Calu3 (cell line): ENCODE measurements at regions not wholly inside any gene's neighbourhood (a gene's known extent, or its start where the extent isn't known, plus 50 kb on each side); places are given as distances from the start of the nearest gene placed in this dataset.

Experiments
- BruUV-seq: library from RNA; stranded (reverse); fragments of 400-500 nt; replicated peaks from 2 replicates; lab custom pipeline; 2021; lab: Mats Ljungman, UMichigan
- CTCF ChIA-PET: fragments of 300-600 bp; sonication (Branson Sonifier 250); formaldehyde crosslinking; loops from one replicate; lab custom pipeline; 2022; ENCODE audit warnings: antibody characterized with exemption; lab: Charles Lee
- DNase-seq: peaks from one replicate; pipeline ENCODE4 v3.0.0; 2022
- H3K27ac Mint-ChIP-seq: one replicate; pipeline ENCODE4 v1.8.0; 2022; ENCODE audit warnings: mixed read lengths; ENCODE audit not compliant: unreplicated experiment
- H3K27me3 Mint-ChIP-seq: one replicate; pipeline ENCODE4 v1.8.0; 2022; ENCODE audit warnings: mixed read lengths; ENCODE audit not compliant: unreplicated experiment
- H3K36me3 Mint-ChIP-seq: one replicate; pipeline ENCODE4 v1.8.0; 2022; ENCODE audit warnings: mild to moderate bottlenecking, moderate library complexity, mixed read lengths; ENCODE audit not compliant: insufficient read depth, unreplicated experiment
- H3K4me1 Mint-ChIP-seq: one replicate; pipeline ENCODE4 v1.8.0; 2022; ENCODE audit warnings: mild to moderate bottlenecking, low read depth, mixed read lengths; ENCODE audit not compliant: unreplicated experiment
- H3K4me3 Mint-ChIP-seq: one replicate; pipeline ENCODE4 v1.8.0; 2022; ENCODE audit warnings: mild to moderate bottlenecking, low read depth, moderate library complexity, mixed read lengths; ENCODE audit not compliant: unreplicated experiment
- H3K9me3 Mint-ChIP-seq: one replicate; pipeline ENCODE4 v1.8.0; 2022; ENCODE audit warnings: low read depth, mixed read lengths; ENCODE audit not compliant: unreplicated experiment
- intact Hi-C: fragments of 100-400 bp; cut with micrococcal nuclease; formaldehyde crosslinking; loops from one replicate; pipeline ENCODE4 v1.10.0; 2022; ENCODE audit not compliant: unreplicated experiment
- TF ChIP-seq, protein P1 (sequence below): fragments of 200-600 bp; IDR thresholded peaks from one replicate; pipeline ENCODE4 v1.8.0; 2022; ENCODE audit warnings: antibody characterized with exemption; ENCODE audit not compliant: unreplicated experiment

DNA sequence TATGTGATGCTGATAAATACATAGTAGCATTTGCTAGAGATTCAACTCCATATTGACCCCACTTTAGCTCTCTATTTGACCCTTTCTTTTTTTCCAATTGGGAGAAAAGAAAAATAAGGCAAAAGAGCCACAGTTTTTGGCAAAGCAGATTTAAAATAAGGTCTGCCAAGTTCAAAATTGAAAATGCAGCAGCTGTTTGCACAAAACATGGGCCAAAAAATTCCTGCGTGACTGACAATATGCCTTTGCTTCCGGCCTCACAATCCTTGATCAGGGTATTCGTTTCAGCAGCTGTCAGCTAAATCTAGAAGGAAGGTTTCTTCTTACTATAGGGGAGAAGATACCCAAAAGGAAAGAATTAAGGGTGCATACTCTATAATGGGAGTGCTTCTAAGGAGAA lies 563.5 kb upstream of the CCDC54 start:
- CTCF ChIA-PET = no interaction called here
- H3K36me3 Mint-ChIP-seq = no peaks in the 10 kb centered on the region
- no peak overlapping the region for H3K4me3 Mint-ChIP-seq
- no TSS peak for BruUV-seq
- no peaks in the 10 kb centered on the region for H3K9me3 Mint-ChIP-seq
- no peak for DNase-seq
- no peaks in the 10 kb centered on the region for H3K4me1 Mint-ChIP-seq
- H3K27ac Mint-ChIP-seq = no peak overlapping the region
- intact Hi-C loops = no loop called here
- TF ChIP-seq, protein P1, sequence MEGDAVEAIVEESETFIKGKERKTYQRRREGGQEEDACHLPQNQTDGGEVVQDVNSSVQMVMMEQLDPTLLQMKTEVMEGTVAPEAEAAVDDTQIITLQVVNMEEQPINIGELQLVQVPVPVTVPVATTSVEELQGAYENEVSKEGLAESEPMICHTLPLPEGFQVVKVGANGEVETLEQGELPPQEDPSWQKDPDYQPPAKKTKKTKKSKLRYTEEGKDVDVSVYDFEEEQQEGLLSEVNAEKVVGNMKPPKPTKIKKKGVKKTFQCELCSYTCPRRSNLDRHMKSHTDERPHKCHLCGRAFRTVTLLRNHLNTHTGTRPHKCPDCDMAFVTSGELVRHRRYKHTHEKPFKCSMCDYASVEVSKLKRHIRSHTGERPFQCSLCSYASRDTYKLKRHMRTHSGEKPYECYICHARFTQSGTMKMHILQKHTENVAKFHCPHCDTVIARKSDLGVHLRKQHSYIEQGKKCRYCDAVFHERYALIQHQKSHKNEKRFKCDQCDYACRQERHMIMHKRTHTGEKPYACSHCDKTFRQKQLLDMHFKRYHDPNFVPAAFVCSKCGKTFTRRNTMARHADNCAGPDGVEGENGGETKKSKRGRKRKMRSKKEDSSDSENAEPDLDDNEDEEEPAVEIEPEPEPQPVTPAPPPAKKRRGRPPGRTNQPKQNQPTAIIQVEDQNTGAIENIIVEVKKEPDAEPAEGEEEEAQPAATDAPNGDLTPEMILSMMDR = no peak
- H3K27me3 Mint-ChIP-seq = no peaks in the 10 kb centered on the region

DNA sequence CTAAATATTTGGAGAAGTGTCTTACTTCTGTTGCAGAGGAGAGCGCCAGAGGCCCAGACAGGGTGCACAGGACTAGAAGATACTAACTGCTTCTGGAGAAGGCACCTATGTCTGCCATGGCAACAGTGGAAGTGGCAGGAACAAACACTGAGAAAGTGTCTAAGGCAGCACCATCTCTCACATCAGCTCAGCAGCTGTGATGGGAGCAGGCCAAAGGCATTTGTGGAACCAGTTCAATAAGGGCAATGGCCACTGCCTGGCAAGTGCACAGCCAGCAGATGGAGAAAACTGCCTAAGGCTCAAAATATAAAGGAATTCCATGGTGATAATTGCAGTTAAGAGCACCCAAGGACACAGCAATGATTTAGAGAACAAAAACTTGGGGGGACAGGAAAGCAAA lies 563.0 kb upstream of the CCDC54 start:
- no peak overlapping the region for H3K27ac Mint-ChIP-seq
- BruUV-seq = no TSS peak
- no peak overlapping the region for H3K4me3 Mint-ChIP-seq
- H3K4me1 Mint-ChIP-seq = no peaks in the 10 kb centered on the region
- DNase-seq = no peak
- no peaks in the 10 kb centered on the region for H3K36me3 Mint-ChIP-seq
- no peaks in the 10 kb centered on the region for H3K9me3 Mint-ChIP-seq
- no peaks in the 10 kb centered on the region for H3K27me3 Mint-ChIP-seq
- intact Hi-C loops = no loop called here
- TF ChIP-seq, protein P1 = no peak
- CTCF ChIA-PET = no interaction called here

DNA sequence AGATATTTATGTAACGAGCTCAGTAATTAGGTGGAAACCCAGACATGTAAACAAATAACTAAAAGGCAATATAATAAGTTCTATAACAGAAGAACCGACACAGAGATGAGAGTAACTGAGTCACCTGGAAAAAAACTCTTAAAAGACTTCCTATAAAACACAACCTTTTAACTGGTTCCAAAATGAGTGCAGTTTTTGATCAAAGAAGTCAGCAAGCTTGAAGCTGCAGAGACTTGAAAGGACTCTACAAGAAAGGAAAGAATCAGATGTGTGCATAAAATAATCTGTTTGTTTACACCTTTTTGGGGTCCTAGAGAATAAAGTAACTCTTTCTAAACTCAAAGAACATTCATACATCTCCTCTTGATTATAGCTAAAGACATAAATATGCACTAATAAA lies 560.4 kb upstream of the CCDC54 start:
- intact Hi-C loops = no loop called here
- DNase-seq = no peak
- no TSS peak for BruUV-seq
- no peaks in the 10 kb centered on the region for H3K4me1 Mint-ChIP-seq
- TF ChIP-seq, protein P1 = no peak
- CTCF ChIA-PET = no interaction called here
- H3K36me3 Mint-ChIP-seq = no peaks in the 10 kb centered on the region
- H3K9me3 Mint-ChIP-seq = peaks cover 3% of the 10 kb centered on the region
- H3K4me3 Mint-ChIP-seq = no peak overlapping the region
- H3K27me3 Mint-ChIP-seq = no peaks in the 10 kb centered on the region
- H3K27ac Mint-ChIP-seq = no peak overlapping the region

DNA sequence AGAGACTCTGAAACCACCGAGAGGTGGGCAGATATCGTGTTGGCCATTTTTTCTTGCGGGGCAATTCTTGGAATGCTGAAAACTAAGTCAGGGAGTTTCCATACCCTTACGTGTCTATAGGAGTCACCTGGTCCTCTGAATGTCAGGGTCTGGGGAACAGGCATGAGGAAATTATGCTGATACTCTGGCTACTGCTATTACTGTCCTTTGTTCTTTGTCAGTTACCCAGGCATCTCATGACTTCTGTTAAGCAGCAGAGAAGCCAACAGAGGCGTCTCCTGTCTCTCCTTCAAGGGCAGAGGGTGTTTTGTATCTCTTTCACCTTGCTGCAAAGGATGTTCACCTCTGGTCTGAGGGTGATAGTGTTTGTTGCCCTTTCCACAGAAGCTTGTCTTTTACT lies 559.5 kb upstream of the CCDC54 start:
- DNase-seq = no peak
- TF ChIP-seq, protein P1 = no peak
- Mint-ChIP-seq H3K9me3 (peaks cover 3% of the 10 kb centered on the region), H3K4me1 (no peaks in the 10 kb centered on the region), H3K27me3 (no peaks in the 10 kb centered on the region), H3K27ac (no peak overlapping the region), H3K36me3 (no peaks in the 10 kb centered on the region), H3K4me3 (no peak overlapping the region)
- intact Hi-C loops = no loop called here
- CTCF ChIA-PET = no interaction called here
- no TSS peak for BruUV-seq
